HAP-1 (cell line): ENCODE measurements at regions not wholly inside any gene's neighbourhood (a gene's known extent, or its start where the extent isn't known, plus 50 kb on each side); places are given as distances from the start of the nearest gene placed in this dataset.

Source experiments
- DNase-seq, 2 experiments: peaks; one replicate each; pipeline ENCODE4 v3.0.0-alpha.2; 2016 to 2020; ENCODE audit warnings: low spot score in 2 of 2
- H3K27me3 ChIP-seq: fragments of 250-450 bp; sonication (Bioruptor Pico); 2 replicates; pipeline ENCODE4 v1.5.1; 2020; ENCODE audit warnings: low read depth, mild to moderate bottlenecking, moderate library complexity
- H3K36me3 ChIP-seq: fragments of 250-450 bp; sonication (Bioruptor Pico); replicated peaks from 2 replicates; pipeline ENCODE4 v1.5.1; 2020; ENCODE audit warnings: mild to moderate bottlenecking
- H3K4me1 ChIP-seq: fragments of 250-450 bp; sonication (Bioruptor Pico); 2 replicates; pipeline ENCODE4 v1.5.1; 2020; ENCODE audit warnings: mild to moderate bottlenecking
- H3K4me3 ChIP-seq: fragments of 250-450 bp; sonication (Bioruptor Pico); 2 replicates; pipeline ENCODE4 v1.5.1; 2020; ENCODE audit warnings: mild to moderate bottlenecking, moderate library complexity
- H3K9me3 ChIP-seq: fragments of 250-450 bp; sonication (Bioruptor Pico); 2 replicates; pipeline ENCODE4 v1.5.1; 2020; ENCODE audit warnings: mild to moderate bottlenecking, moderate library complexity
- in situ Hi-C: fragments of 300-500 bp; cut with MboI; formaldehyde crosslinking; loops from 3 replicates; pipeline ENCODE4 v1.14.3; 2020; ENCODE audit warnings: low sequenced_read_pairs, inconsistent platforms, mixed read lengths

GRCh38 chr5:68647743-68648142 is 432.2 kb downstream of the PIK3R1 start:
- peaks cover 5% of the 10 kb centered on the region; the same call in 1 of the 2 replicates for H3K27me3 ChIP-seq
- H3K9me3 ChIP-seq, result no peaks in the 10 kb centered on the region
- no peaks in the 10 kb centered on the region for H3K36me3 ChIP-seq
- no peak overlapping the region for H3K4me3 ChIP-seq
- no peak for DNase-seq
- in situ Hi-C loops, result no loop called here
- no peaks in the 10 kb centered on the region for H3K4me1 ChIP-seq

GRCh38 chr5:68648944-68649857 is 433.6 kb downstream of the PIK3R1 start:
- no peaks in the 10 kb centered on the region for H3K27me3 ChIP-seq
- H3K4me3 ChIP-seq, result no peak overlapping the region
- H3K9me3 ChIP-seq, result no peaks in the 10 kb centered on the region
- in situ Hi-C loops, result no loop called here
- DNase-seq, result no peak
- no peaks in the 10 kb centered on the region for H3K4me1 ChIP-seq
- no peaks in the 10 kb centered on the region for H3K36me3 ChIP-seq

- Histone ChIP-seq H3K9me3 (no peaks in the 10 kb centered on the region), H3K4me1 (no peaks in the 10 kb centered on the region), H3K27me3 (no peaks in the 10 kb centered on the region), H3K36me3 (no peaks in the 10 kb centered on the region), H3K4me3 (no peak overlapping the region)
- in situ Hi-C loops, result no loop called here
- DNase-seq, result no peak
Measured at GRCh38 chr5:68652534-68652965, 437.0 kb downstream of the PIK3R1 start.

- in situ Hi-C loops, result no loop called here
- Histone ChIP-seq H3K27me3 (no peaks in the 10 kb centered on the region), H3K9me3 (no peaks in the 10 kb centered on the region), H3K4me1 (no peaks in the 10 kb centered on the region), H3K4me3 (no peak overlapping the region), H3K36me3 (no peaks in the 10 kb centered on the region)
- DNase-seq, result no peak
Measured at GRCh38 chr5:68653471-68653870, 437.9 kb downstream of the PIK3R1 start.

GRCh38 chr5:68657055-68657961 is 436.5 kb upstream of the SLC30A5 start:
- in situ Hi-C loops, result no loop called here
- no peaks in the 10 kb centered on the region for H3K36me3 ChIP-seq
- DNase-seq, result no peak
- H3K4me3 ChIP-seq, result no peak overlapping the region
- H3K4me1 ChIP-seq, result no peaks in the 10 kb centered on the region
- no peaks in the 10 kb centered on the region for H3K27me3 ChIP-seq
- no peaks in the 10 kb centered on the region for H3K9me3 ChIP-seq

- Histone ChIP-seq H3K27me3 (no peaks in the 10 kb centered on the region), H3K4me3 (no peak overlapping the region), H3K9me3 (no peaks in the 10 kb centered on the region), H3K36me3 (no peaks in the 10 kb centered on the region), H3K4me1 (no peaks in the 10 kb centered on the region)
- in situ Hi-C loops, result no loop called here
- no peak for DNase-seq
Measured at GRCh38 chr5:68658810-68659372, 434.9 kb upstream of the SLC30A5 start.

GRCh38 chr5:68659881-68660280 is 433.9 kb upstream of the SLC30A5 start:
- in situ Hi-C loops, result no loop called here
- Histone ChIP-seq H3K9me3 (no peaks in the 10 kb centered on the region), H3K36me3 (no peaks in the 10 kb centered on the region), H3K4me1 (no peaks in the 10 kb centered on the region), H3K27me3 (no peaks in the 10 kb centered on the region), H3K4me3 (no peak overlapping the region)
- no peak for DNase-seq

GRCh38 chr5:68661237-68661636 is 432.6 kb upstream of the SLC30A5 start:
- no peaks in the 10 kb centered on the region for H3K9me3 ChIP-seq
- no peaks in the 10 kb centered on the region for H3K4me1 ChIP-seq
- DNase-seq, result peak in 1 of 2 experiments; percentile 27
- no peaks in the 10 kb centered on the region for H3K36me3 ChIP-seq
- H3K27me3 ChIP-seq, result no peaks in the 10 kb centered on the region
- no peak overlapping the region for H3K4me3 ChIP-seq
- in situ Hi-C loops, result no loop called here

- H3K4me3 ChIP-seq, result no peak overlapping the region
- DNase-seq, result no peak
- in situ Hi-C loops, result no loop called here
Measured at GRCh38 chr5:68662804-68663307, 431.0 kb upstream of the SLC30A5 start.

GRCh38 chr5:68669864-68670575 is 423.8 kb upstream of the SLC30A5 start:
- in situ Hi-C loops, result no loop called here

More at GRCh38 chr5:68662804-68663307, 431.0 kb upstream of the SLC30A5 start:
- Histone ChIP-seq H3K36me3 (no peaks in the 10 kb centered on the region), H3K4me1 (no peaks in the 10 kb centered on the region), H3K9me3 (no peaks in the 10 kb centered on the region), H3K27me3 (no peaks in the 10 kb centered on the region)

GRCh38 chr5:68673106-68673822 is 420.6 kb upstream of the SLC30A5 start:
- DNase-seq, result no peak
- Histone ChIP-seq H3K4me3 (no peak overlapping the region), H3K27me3 (peaks cover under 1% of the 10 kb centered on the region), H3K36me3 (no peaks in the 10 kb centered on the region), H3K9me3 (no peaks in the 10 kb centered on the region), H3K4me1 (no peaks in the 10 kb centered on the region)
- in situ Hi-C loops, result no loop called here

More at GRCh38 chr5:68669864-68670575, 423.8 kb upstream of the SLC30A5 start:
- H3K4me3 ChIP-seq, result no peak overlapping the region
- no peak for DNase-seq
- no peaks in the 10 kb centered on the region for H3K4me1 ChIP-seq
- no peaks in the 10 kb centered on the region for H3K36me3 ChIP-seq
- H3K27me3 ChIP-seq, result no peaks in the 10 kb centered on the region; the same call in 1 of the 2 replicates
- H3K9me3 ChIP-seq, result no peaks in the 10 kb centered on the region

GRCh38 chr5:68673823-68674180 is 420.0 kb upstream of the SLC30A5 start:
- Histone ChIP-seq H3K36me3 (no peaks in the 10 kb centered on the region), H3K4me1 (no peaks in the 10 kb centered on the region), H3K9me3 (no peaks in the 10 kb centered on the region), H3K4me3 (no peak overlapping the region), H3K27me3 (peaks cover 3% of the 10 kb centered on the region)
- in situ Hi-C loops, result no loop called here
- DNase-seq, result no peak
